ENCODE measurements at regions not wholly inside any gene's neighbourhood (a gene's known extent, or its start where the extent isn't known, plus 50 kb on each side); places are given as distances from the start of the nearest gene placed in this dataset.

DNA sequence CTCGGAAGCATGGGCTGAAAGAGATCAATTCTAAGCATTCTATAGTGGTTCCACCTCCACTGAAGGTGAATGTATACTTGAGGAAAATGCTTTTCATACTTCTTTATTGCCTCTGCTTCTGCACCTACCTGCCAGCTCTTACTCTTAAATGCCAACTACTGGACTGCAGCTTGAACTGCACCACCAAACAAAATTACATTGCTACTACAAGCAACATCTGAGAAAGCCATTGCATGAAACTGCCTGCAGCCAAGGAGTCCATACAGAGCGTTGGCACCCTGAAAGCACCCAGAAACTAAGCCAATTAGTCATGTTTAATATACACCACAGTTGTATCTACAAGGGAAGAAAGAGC lies 440.9 kb downstream of the BTBD3 start:
- ChIA-PET CTCF (interaction anchor here (0.6 to 1.3 kb wide), 9 partner anchors 32 to 707 kb away, joined by 3 to 7 read pairs (median 4); no protein-coding TSS in a partner anchor), POLR2A (no interaction called here)
- Mint-ChIP-seq H3K27me3 (ENCODE audit: insufficient read depth, unreplicated experiment) (no peaks in the 10 kb centered on the region), H3K4me1 (ENCODE audit: insufficient read depth, unreplicated experiment) (no peaks in the 10 kb centered on the region), H3K27ac (ENCODE audit: low read depth, unreplicated experiment) (no peak overlapping the region), H3K36me3 (ENCODE audit: insufficient read depth, unreplicated experiment) (no peaks in the 10 kb centered on the region), H3K4me3 (ENCODE audit: unreplicated experiment) (no peak overlapping the region), H3K9me3 (ENCODE audit: unreplicated experiment) (peaks cover 28% of the 10 kb centered on the region)
- no TSS peak for BruUV-seq (replicated peaks)
- intact Hi-C loops (cut with micrococcal nuclease): no loop called here
- DNase-seq (ENCODE audit: unreplicated experiment): no peak
- TF ChIP-seq, protein P1, sequence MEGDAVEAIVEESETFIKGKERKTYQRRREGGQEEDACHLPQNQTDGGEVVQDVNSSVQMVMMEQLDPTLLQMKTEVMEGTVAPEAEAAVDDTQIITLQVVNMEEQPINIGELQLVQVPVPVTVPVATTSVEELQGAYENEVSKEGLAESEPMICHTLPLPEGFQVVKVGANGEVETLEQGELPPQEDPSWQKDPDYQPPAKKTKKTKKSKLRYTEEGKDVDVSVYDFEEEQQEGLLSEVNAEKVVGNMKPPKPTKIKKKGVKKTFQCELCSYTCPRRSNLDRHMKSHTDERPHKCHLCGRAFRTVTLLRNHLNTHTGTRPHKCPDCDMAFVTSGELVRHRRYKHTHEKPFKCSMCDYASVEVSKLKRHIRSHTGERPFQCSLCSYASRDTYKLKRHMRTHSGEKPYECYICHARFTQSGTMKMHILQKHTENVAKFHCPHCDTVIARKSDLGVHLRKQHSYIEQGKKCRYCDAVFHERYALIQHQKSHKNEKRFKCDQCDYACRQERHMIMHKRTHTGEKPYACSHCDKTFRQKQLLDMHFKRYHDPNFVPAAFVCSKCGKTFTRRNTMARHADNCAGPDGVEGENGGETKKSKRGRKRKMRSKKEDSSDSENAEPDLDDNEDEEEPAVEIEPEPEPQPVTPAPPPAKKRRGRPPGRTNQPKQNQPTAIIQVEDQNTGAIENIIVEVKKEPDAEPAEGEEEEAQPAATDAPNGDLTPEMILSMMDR (IDR thresholded peaks at IDR 0.05; ENCODE audit: unreplicated experiment): no peak

- H3K9me3 Mint-ChIP-seq (ENCODE audit: unreplicated experiment): peaks cover 31% of the 10 kb centered on the region
- no TSS peak for BruUV-seq (replicated peaks)
- POLR2A ChIA-PET: no interaction called here
- no peak overlapping the region for H3K4me3 Mint-ChIP-seq (ENCODE audit: unreplicated experiment)
- intact Hi-C loops (cut with micrococcal nuclease): no loop called here
- CTCF ChIA-PET: no interaction called here
- no peaks in the 10 kb centered on the region for H3K27me3 Mint-ChIP-seq (ENCODE audit: insufficient read depth, unreplicated experiment)
- H3K36me3 Mint-ChIP-seq (ENCODE audit: insufficient read depth, unreplicated experiment): no peaks in the 10 kb centered on the region
- TF ChIP-seq, protein P1 (IDR thresholded peaks at IDR 0.05; ENCODE audit: unreplicated experiment): no peak
- no peak overlapping the region for H3K27ac Mint-ChIP-seq (ENCODE audit: low read depth, unreplicated experiment)
- H3K4me1 Mint-ChIP-seq (ENCODE audit: insufficient read depth, unreplicated experiment): no peaks in the 10 kb centered on the region
- DNase-seq (ENCODE audit: unreplicated experiment): no peak
These were observed 454.3 kb downstream of the BTBD3 start for GRCh38 chr20:12371990-12372389.

- intact Hi-C loops (cut with micrococcal nuclease): no loop called here
- Mint-ChIP-seq H3K36me3 (ENCODE audit: insufficient read depth, unreplicated experiment) (no peaks in the 10 kb centered on the region), H3K27ac (ENCODE audit: low read depth, unreplicated experiment) (no peak overlapping the region), H3K27me3 (ENCODE audit: insufficient read depth, unreplicated experiment) (no peaks in the 10 kb centered on the region), H3K4me3 (ENCODE audit: unreplicated experiment) (no peak overlapping the region), H3K9me3 (ENCODE audit: unreplicated experiment) (peaks cover 31% of the 10 kb centered on the region), H3K4me1 (ENCODE audit: insufficient read depth, unreplicated experiment) (no peaks in the 10 kb centered on the region)
- TF ChIP-seq, protein P1 (IDR thresholded peaks at IDR 0.05; ENCODE audit: unreplicated experiment): no peak
- BruUV-seq (replicated peaks): no TSS peak
- CTCF ChIA-PET: interaction anchor here (0.6 kb wide), 1 partner anchor 63 kb away, joined by 3 read pairs; no protein-coding TSS in a partner anchor
- POLR2A ChIA-PET: interaction anchor here (0.7 kb wide), 1 partner anchor 202 kb away, joined by 3 read pairs; no protein-coding TSS in a partner anchor
- no peak for DNase-seq (ENCODE audit: unreplicated experiment)
These were observed 454.9 kb downstream of the BTBD3 start for GRCh38 chr20:12372557-12372956.

- Mint-ChIP-seq H3K27me3 (ENCODE audit: insufficient read depth, unreplicated experiment) (no peaks in the 10 kb centered on the region), H3K36me3 (ENCODE audit: insufficient read depth, unreplicated experiment) (no peaks in the 10 kb centered on the region), H3K4me3 (ENCODE audit: unreplicated experiment) (no peak overlapping the region), H3K4me1 (ENCODE audit: insufficient read depth, unreplicated experiment) (no peaks in the 10 kb centered on the region), H3K27ac (ENCODE audit: low read depth, unreplicated experiment) (no peak overlapping the region), H3K9me3 (ENCODE audit: unreplicated experiment) (peaks cover 39% of the 10 kb centered on the region)
- TF ChIP-seq, protein P1 (IDR thresholded peaks at IDR 0.05; ENCODE audit: unreplicated experiment): no peak
- POLR2A ChIA-PET: interaction anchor here (0.6 to 0.9 kb wide), 2 partner anchors 44 to 319 kb away, joined by 3 to 5 read pairs; no protein-coding TSS in a partner anchor
- CTCF ChIA-PET: no interaction called here
- BruUV-seq (replicated peaks): no TSS peak
- intact Hi-C loops (cut with micrococcal nuclease): no loop called here
- DNase-seq (ENCODE audit: unreplicated experiment): no peak
These were observed 458.3 kb downstream of the BTBD3 start for GRCh38 chr20:12375967-12376366.

All from MCF 10A (cell line).